ENCODE measurements at regions not wholly inside any gene's neighbourhood (a gene's known extent, or its start where the extent isn't known, plus 50 kb on each side); places are given as distances from the start of the nearest gene placed in this dataset.

DNA sequence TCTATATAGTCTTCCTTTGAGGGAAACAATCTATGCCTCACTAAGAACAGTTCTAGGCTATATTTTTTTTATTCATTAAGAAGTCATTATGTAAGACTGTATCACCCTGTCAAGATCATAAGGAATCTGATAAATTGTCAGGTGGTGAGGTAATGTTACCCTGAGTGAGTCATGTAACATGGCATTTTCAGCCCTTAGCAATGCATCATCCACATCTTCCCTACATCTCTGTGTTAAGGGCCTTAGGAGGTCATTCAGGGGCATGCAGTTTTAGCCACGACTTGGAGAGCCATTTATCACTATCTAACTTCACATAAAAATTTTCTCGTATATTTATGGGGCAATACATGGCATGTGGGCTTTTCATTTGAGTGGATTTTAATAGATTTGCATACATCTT lies 924.5 kb upstream of the MBL2 start:
- H3K23me2 ChIP-seq (ENCODE audit: insufficient read length, low read depth, low read length, poor library complexity, severe bottlenecking) = no peaks in the 10 kb centered on the region
- no peak overlapping the region for H3K23ac ChIP-seq (ENCODE audit: insufficient read length, low read depth, low read length)
- H3K4me3 Mint-ChIP-seq = no peak overlapping the region
- no peak overlapping the region for H2AK5ac ChIP-seq (ENCODE audit: insufficient read length, low read length)
- no peak overlapping the region for H2BK20ac ChIP-seq (ENCODE audit: low read depth, low read length, poor library complexity, severe bottlenecking)
- H2BK15ac ChIP-seq (ENCODE audit: low read depth, low read length) = no peak overlapping the region
- TF ChIP-seq, protein P1, sequence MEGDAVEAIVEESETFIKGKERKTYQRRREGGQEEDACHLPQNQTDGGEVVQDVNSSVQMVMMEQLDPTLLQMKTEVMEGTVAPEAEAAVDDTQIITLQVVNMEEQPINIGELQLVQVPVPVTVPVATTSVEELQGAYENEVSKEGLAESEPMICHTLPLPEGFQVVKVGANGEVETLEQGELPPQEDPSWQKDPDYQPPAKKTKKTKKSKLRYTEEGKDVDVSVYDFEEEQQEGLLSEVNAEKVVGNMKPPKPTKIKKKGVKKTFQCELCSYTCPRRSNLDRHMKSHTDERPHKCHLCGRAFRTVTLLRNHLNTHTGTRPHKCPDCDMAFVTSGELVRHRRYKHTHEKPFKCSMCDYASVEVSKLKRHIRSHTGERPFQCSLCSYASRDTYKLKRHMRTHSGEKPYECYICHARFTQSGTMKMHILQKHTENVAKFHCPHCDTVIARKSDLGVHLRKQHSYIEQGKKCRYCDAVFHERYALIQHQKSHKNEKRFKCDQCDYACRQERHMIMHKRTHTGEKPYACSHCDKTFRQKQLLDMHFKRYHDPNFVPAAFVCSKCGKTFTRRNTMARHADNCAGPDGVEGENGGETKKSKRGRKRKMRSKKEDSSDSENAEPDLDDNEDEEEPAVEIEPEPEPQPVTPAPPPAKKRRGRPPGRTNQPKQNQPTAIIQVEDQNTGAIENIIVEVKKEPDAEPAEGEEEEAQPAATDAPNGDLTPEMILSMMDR (conservative IDR thresholded peaks at IDR 0.05) = no peak
- H3K9me3 Mint-ChIP-seq = no peaks in the 10 kb centered on the region
- H3K9ac ChIP-seq (ENCODE audit: extremely low read depth, insufficient read length, low read length) = no peak overlapping the region
- no peak overlapping the region for H4K8ac ChIP-seq (replicated peaks; ENCODE audit: insufficient read length, low read depth, low read length)
- no peaks in the 10 kb centered on the region for H4K20me1 ChIP-seq (ENCODE audit: control insufficient read depth, insufficient read depth, insufficient read length)
- no peaks in the 10 kb centered on the region for H3K27me3 Mint-ChIP-seq (ENCODE audit: low read depth)
- H3K36me3 Mint-ChIP-seq (ENCODE audit: insufficient read depth in 1 of 3, low read depth in 3 of 3) = no peaks in the 10 kb centered on the region
- no peak overlapping the region for H3K18ac ChIP-seq (ENCODE audit: insufficient read length, low read depth, low read length)
- H3K4me2 ChIP-seq (ENCODE audit: insufficient read depth, insufficient read length, low read length) = no peak overlapping the region
- H3K27me3 ChIP-seq (ENCODE audit: insufficient read depth, low read length) = no peaks in the 10 kb centered on the region
- no peak overlapping the region for H4K91ac ChIP-seq (ENCODE audit: insufficient read length, low read depth, low read length)
- H3K4me1 Mint-ChIP-seq = no peaks in the 10 kb centered on the region
- no peaks in the 10 kb centered on the region for H3K9me3 ChIP-seq (ENCODE audit: control insufficient read depth, low read depth, low read length)
- H3K14ac ChIP-seq (ENCODE audit: insufficient read depth, low read length) = no peak overlapping the region
- no peak overlapping the region for H3T11ph ChIP-seq (ENCODE audit: low read length)
- H3K79me1 ChIP-seq (ENCODE audit: insufficient read depth, low read depth, low read length, poor library complexity, severe bottlenecking) = no peaks in the 10 kb centered on the region
- no peaks in the 10 kb centered on the region for H3K4me1 ChIP-seq (ENCODE audit: insufficient read depth, low read length)
- no peak overlapping the region for H4K5ac ChIP-seq (ENCODE audit: insufficient read length, low read depth, low read length)
- H3K79me2 ChIP-seq (ENCODE audit: insufficient read depth, low read length) = no peaks in the 10 kb centered on the region
- no peak overlapping the region for H2BK120ac ChIP-seq (ENCODE audit: low read depth, low read length, poor library complexity, severe bottlenecking)
- H3K27ac Mint-ChIP-seq = no peak overlapping the region
- no peak overlapping the region for H3K4ac ChIP-seq (ENCODE audit: low read depth, low read length)
- no peak for DNase-seq
- H2BK5ac ChIP-seq (ENCODE audit: insufficient read length, low read length) = no peak overlapping the region
- no peak overlapping the region for H3K56ac ChIP-seq (ENCODE audit: insufficient read length, low read depth, low read length)
- WGBS (ENCODE audit: extremely low coverage, insufficient read length, low lambda C conversion rate) = no CpG with 5 or more reads among the region's 2 CpGs
- H2AFZ ChIP-seq (ENCODE audit: low read length) = no peak overlapping the region
- no peak overlapping the region for H3K27ac ChIP-seq (ENCODE audit: insufficient read length, low read depth, low read length)
- H2BK12ac ChIP-seq (ENCODE audit: insufficient read length, low read depth, low read length) = no peak overlapping the region
